Activated effector memory CD4-positive, alpha-beta T cell treated with anti-CD3 and anti-CD28 coated beads, Interleukin-2, amount 50 U/mL, for 16 hours (primary cell): ENCODE measurements at regions not wholly inside any gene's neighbourhood (a gene's known extent, or its start where the extent isn't known, plus 50 kb on each side); places are given as distances from the start of the nearest gene placed in this dataset.
"Not testable (repeated sequence)": the region's sequence is repeated elsewhere in the genome, so short reads cannot be mapped to it uniquely, and the experiment has no call there.

Experiments
- DNase-seq: peaks from one replicate; pipeline ENCODE4 v3.0.0-alpha.2; 2020

- DNase-seq = no peak
Measured at GRCh38 chr5:2874099-2874498, 122.6 kb upstream of the IRX2 start.

GRCh38 chr5:2872676-2873075, 121.2 kb upstream of the IRX2 start:
- DNase-seq = no peak

- no peak for DNase-seq
Measured at GRCh38 chr5:2871282-2871681, 119.8 kb upstream of the IRX2 start.

GRCh38 chr5:2869471-2869870, 118.0 kb upstream of the IRX2 start:
- DNase-seq = no peak

- no peak for DNase-seq
Measured at GRCh38 chr5:2867373-2867933, 116.0 kb upstream of the IRX2 start.

GRCh38 chr5:2866662-2867372, 115.3 kb upstream of the IRX2 start:
- DNase-seq = no peak

- DNase-seq = no peak
Measured at GRCh38 chr5:2865856-2866255, 114.4 kb upstream of the IRX2 start.

GRCh38 chr5:2864515-2865105, 113.1 kb upstream of the IRX2 start:
- no peak for DNase-seq

GRCh38 chr5:2863675-2864433, 112.4 kb upstream of the IRX2 start:
- no peak for DNase-seq

GRCh38 chr5:2863133-2863532, 111.7 kb upstream of the IRX2 start:
- no peak for DNase-seq

GRCh38 chr5:2862176-2862575, 110.7 kb upstream of the IRX2 start:
- not testable (repeated sequence) for DNase-seq

GRCh38 chr5:2861605-2862004, 110.1 kb upstream of the IRX2 start:
- DNase-seq = no peak

- no peak for DNase-seq
Measured at GRCh38 chr5:2860101-2860500, 108.6 kb upstream of the IRX2 start.

GRCh38 chr5:2857837-2858236, 106.4 kb upstream of the IRX2 start:
- no peak for DNase-seq

GRCh38 chr5:2856206-2856605, 104.7 kb upstream of the IRX2 start:
- no peak for DNase-seq

GRCh38 chr5:2852446-2852845, 101.0 kb upstream of the IRX2 start:
- no peak for DNase-seq

- DNase-seq = no peak
Measured at GRCh38 chr5:2851895-2852294, 100.4 kb upstream of the IRX2 start.

GRCh38 chr5:2849429-2849828, 98.0 kb upstream of the IRX2 start:
- no peak for DNase-seq

- DNase-seq = no peak
Measured at GRCh38 chr5:2848619-2849018, 97.1 kb upstream of the IRX2 start.

- DNase-seq = no peak
Measured at GRCh38 chr5:2847608-2848007, 96.1 kb upstream of the IRX2 start.

- DNase-seq = no peak
Measured at GRCh38 chr5:2841208-2841607, 89.7 kb upstream of the IRX2 start.

- no peak for DNase-seq
Measured at GRCh38 chr5:2840372-2840915, 89.0 kb upstream of the IRX2 start.

- DNase-seq = no peak
Measured at GRCh38 chr5:2836133-2836532, 84.7 kb upstream of the IRX2 start.

- DNase-seq = no peak
Measured at GRCh38 chr5:2833556-2833955, 82.1 kb upstream of the IRX2 start.
